ENCODE measurements at regions not wholly inside any gene's neighbourhood (a gene's known extent, or its start where the extent isn't known, plus 50 kb on each side); places are given as distances from the start of the nearest gene placed in this dataset.
"Not testable (repeated sequence)": the region's sequence is repeated elsewhere in the genome, so short reads cannot be mapped to it uniquely, and the experiment has no call there.

DNA sequence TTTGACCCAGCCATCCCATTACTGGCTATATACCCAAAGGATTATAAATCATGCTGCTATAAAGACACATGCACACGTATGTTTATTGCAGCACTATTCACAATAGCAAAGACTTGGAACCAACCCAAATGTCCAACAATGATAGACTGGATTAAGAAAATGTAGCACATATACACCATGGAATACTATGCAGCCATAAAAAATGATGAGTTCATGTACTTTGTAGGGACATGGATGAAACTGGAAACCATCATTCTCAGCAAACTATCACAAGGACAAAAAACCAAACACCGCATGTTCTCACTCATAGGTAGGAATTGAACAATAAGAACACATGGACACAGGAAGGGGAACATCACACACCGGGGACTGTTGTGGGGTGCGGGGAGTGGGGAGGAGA, 128.8 kb upstream of the NIPBL start:
- not testable (repeated sequence) for TF ChIP-seq CTCF (IDR thresholded peaks at IDR 0.05; ENCODE audit: low read depth, low read length); EZH2phosphoT487 (IDR thresholded peaks at IDR 0.05; ENCODE audit: low read depth)

Data from OCI-LY3 (cell line).